NCI-H1105 treated with DMSO at 0.1 percent for 48 hours (cell line): ENCODE measurements at regions not wholly inside any gene's neighbourhood (a gene's known extent, or its start where the extent isn't known, plus 50 kb on each side); places are given as distances from the start of the nearest gene placed in this dataset.
"Not testable (repeated sequence)": the region's sequence is repeated elsewhere in the genome, so short reads cannot be mapped to it uniquely, and the experiment has no call there.

Experiments used
- DNase-seq: peaks from one replicate; lab custom pipeline; 2025; lab: John Stamatoyannopoulos, UW

DNA sequence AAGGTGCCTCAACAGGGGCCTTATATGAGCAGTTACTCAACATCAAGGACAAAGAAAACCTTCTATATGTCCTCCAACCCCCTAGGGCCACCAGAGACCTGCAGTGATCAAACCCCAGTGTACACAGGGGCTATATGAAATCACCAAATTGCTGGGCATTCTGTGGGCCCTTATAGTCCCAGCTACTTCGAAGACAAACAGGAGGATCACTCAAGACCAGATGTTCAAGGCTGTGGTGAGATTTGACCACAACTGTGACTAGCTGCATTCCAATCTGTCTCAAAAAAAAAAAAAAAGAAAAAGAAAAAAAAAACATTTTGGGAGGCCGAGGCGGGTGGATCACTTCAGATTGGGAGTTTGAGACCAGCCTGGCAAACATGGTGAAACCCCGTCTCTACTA is 51.0 kb upstream of the PRB2 start:
- no peak for DNase-seq

DNA sequence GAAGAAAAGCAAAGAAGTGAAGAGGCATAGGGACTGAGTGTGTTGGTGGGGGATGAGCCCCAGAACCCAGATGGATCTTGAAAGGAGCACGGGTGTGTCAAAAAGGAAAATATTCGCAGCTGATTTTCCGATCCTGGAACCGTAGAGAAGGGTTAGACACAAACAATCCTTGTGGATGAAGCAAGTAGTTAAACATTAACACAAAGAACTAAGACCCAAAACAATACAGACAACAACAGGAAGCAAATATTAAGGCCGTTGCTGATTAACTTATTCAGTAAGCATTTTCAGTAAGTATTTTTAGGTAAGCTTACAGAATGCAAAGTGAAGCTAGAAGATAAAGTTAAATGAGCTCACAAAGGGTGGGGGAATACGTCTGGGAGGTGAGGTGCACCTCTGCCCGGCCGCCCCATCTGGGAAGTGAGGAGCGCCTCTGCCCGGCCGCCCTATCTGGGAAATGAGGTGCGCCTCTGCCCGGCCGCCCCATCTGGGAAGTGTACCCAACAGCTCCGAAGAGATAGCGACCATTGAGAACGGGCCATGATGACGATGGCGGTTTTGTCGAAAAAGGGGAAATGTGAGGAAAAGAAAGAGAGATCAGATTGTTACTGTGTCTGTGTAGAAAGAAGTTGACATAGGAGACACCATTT is 62.8 kb upstream of the PRB2 start:
- no peak for DNase-seq

DNA sequence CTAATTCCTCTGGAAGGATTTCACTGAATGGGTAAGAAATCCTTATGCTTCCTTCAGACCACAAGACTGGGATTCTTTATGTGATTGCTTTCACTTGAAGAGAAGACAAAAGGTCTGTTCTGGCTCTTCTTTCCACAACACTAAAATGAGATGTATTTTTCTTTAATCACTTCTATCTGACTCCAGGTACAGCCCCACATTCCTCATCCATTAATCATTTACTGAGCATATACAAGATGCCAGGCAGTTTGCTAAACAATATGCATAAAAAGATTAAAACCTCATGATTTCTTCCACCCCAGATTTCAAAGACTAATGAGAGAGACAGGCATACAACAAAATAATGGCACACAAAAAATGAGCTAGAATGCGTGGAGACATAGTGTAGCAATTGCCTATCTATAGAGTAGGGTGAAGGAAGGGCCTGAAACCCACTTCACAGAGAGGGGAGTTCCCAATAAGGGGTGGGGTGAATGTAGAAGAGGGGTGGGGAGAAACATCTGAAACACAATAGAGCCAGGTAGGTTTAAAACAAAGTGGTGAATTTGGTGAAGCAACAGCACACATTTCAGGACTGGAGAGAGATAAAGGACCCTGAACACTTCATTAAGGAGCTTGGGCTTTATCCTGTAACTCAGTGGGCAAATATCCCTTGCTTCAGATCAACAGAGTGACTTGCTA is 65.1 kb upstream of the PRB2 start:
- no peak for DNase-seq

DNA sequence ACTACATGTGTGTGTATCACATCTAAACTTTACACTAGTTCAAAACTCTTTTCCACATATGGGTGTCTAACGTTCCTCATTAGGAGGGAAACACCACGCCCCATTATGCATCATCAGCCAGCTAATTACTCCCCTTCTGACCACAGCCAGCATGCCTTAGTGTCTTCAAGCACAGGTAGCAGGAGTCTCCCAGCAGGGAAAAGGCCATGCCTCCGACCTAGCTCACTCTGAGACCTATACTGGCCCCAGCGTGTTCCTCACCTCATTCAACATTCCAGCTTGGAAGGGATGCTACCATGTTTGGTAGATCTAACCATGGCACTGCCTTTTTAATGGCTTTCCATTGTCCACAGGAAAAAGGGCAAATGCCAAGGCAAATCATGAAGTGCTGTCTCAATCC is 66.1 kb upstream of the PRB2 start:
- no peak for DNase-seq

DNA sequence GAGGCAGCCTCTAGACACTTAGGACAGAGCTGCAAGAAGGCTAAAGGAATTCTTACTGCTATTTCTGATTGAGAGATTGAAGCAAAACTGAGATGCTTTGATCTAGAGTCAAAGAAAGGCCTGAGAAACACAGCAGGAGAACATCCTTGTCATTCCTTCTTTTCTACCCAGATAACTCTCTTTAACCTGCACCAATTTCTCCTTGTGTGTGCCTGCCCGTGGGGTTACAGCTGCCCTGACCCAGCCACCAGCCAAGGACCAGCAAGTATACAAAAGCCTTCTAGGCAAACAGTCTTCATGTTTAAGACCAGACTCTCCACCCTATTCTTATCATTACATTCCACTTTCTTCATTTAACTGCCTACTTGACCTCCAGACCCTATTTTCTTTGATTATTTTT is 81.7 kb upstream of the PRB2 start:
- DNase-seq = no peak

DNA sequence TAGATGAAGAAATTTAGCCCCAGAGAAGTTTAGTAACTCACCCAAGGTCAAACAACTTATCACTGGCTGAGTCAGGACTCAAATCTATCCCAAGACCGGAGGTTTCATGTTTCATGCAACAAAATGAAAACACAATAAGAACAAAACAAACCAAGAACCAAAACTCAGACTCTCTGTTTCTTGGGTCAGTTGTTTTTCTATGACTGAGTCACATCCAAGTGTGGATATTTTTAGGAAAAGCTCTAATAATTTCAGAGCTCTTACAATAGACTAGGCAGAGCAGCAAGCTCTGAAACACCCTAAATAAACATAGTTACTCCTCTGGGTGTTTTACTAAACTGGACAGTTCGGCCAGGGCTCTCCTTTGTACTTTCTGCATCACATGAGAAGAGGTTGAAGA is 87.6 kb upstream of the PRB2 start:
- DNase-seq = no peak

DNA sequence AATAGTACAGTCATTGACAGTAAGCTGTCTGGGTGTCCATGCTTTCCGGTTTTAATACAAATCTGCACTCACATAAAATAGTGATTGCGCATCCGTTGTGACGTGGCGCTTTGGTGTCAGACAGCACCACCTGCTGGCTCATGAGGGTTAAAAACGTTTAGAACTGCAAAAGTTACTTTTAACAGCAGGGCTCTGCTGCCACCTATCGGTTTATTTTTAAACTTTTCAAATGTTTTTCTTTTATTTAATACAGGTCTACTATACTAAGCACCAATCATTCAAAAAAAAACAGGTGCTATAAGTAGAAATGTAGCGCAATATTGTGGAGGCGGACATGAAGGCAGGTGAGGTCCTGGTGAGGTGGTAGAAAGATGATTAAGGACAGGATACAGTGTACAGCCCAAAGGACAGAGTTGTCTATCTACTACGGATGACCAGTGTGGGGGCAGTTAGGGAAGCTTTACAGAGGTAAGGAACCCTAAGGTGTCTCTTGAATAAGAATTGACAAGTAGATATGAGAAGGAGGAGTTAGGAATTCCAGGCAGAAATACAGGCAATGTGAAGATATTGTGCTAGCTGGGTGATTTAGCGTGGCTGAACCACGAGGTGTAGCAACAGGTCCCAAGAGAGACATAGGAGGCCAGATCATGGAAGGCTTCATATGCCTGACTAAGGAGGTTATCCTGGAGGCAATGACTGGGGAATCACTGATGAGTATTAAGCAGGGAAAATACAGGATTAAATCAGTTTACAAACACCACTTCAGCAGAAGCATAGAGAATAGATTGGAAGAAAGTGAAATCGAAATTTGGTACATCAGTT is 91.5 kb upstream of the PRB2 start:
- peak; percentile 86 for DNase-seq

DNA sequence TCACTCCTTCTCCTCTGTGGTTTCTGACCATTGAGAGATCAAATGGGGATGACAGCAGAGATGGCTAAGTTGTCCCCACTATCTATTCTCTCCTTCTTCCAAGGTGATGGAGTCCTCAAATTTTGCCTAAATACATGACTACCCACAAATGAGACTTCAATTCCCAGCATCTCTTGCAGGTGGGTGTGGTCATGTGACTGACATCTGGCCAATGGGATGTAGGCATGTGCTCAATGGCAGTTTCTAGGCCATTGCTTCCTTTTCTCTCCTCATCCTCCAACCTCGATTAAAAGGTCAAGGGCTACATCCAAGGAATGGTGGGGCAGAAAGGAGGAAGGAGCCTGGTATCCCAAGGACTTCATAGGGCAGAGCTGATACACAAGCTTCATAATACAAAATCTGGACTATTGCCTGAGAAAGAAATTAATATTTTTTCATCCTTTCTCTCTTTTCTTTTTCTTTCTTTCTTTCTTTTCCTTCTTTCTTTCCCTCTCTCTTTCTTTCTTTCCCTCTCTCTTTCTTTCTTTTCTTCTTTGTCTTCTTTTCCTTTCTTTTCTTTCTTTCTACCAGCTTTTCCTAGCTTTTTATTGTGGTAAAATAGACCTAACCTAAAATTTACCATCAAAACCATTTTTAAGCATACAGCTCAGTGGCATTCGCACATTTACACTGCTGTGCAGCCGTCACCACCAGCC is 100.9 kb upstream of the PRB2 start:
- DNase-seq = no peak

DNA sequence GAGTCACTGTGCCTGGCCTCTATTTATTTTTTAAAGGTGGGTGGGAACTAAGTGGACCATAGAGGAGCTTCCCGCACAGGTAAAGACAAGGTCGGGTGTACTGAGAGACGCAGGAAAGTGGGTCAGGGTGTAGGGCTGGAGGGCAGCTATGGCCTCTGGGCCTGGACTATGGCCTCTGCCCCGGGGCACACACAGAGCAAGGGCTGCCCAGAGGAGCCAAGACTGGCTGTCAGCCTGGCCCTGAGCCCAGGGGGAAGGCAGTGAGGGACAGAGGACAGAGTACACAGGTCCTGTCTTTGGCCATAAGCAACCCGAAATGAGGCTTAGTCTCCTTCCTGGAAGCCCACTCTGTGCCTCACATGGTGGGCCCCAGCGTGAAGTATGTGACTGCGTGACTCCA is 102.1 kb upstream of the PRB2 start:
- no peak for DNase-seq

DNA sequence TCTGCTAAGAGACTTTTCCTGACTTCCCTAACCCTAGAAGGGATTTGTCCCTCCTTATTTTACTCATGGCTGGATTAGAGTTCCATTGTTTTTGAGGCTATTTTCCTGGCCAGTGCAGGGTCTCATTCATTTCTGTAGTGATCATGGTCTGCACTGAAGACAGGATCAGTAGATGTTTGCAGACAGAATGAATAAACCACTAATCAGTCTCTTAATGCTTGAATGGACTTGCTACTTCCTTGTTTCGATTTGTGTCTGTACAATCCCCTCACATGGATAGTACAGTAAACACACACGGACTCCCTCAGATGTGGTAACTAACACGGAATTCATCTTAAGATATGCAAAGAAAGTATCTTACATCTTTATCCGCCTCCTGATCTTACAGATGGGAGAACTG is 102.6 kb upstream of the PRB2 start:
- DNase-seq = no peak

DNA sequence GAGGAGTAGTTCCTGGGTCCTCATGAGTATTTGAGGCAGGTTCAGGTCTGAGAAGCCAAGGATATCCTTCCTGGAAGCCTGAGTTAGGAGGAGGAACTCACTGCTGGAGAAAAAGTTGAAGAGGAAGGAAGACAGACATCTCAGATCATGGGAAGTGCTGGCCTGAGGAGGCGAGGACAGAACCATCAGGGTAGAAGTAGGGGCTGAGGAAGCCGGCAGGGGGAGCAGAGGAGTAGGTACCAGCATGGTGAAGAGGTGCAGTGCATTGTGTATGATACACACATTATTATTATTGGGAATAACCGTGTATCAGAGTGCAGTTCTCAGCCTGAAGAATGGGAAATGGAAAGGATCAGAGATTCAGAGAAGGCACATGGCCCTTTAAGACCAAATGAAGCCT is 103.2 kb upstream of the PRB2 start:
- not testable (repeated sequence) for DNase-seq

DNA sequence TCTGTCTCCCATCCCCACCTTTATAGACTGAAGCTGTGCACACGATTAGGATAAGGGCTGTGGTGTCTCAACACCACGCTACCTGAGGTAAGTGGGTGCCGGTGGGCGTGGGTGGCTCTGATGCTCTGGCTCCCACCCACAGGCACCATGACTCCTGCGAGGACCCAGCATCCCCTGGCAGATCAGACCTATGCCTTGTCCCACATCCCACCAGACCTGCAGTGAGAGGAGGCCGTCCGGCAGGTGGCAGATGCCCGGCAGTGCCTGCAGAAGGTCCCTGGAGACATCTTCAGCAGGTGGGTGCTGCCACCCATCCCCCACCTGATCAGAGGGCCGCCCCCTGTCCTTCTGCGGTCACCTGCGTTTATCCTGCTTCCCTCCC is 104.4 kb upstream of the PRB2 start:
- DNase-seq = peak; percentile 84

DNA sequence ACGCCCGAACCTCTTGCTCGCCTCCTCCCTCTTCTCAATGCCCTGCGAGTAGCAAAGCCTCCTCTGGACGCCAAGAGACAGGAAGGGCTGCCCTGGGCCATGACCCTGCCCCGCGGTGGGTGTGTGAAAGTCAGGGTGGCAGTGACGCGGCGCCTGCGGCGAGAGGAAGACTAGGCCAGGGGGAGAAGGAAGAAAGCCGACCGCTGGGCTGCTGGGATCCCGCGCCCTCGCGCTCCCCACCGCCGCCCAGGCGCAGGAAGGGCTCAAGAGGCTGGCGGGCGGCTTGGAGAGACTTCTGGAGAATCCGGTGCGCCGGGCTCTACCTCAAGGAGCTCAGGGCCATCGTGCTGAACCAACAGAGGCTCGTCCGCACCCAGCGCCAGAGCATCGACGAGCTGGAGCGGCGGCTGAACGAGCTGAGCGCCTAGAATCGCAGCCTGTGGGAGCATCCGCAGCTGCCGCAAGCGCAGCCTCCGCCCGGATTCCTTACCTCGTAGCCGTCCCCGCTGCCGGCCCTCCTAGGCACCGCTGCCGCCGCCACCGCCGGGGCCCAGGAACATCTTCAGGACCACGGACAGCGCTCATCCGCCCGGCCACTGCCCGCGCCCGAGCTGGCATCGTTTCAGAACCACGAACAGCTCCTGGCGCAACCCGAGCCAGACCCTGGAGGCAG is 105.0 kb upstream of the PRB2 start:
- DNase-seq = peak; percentile 78

DNA sequence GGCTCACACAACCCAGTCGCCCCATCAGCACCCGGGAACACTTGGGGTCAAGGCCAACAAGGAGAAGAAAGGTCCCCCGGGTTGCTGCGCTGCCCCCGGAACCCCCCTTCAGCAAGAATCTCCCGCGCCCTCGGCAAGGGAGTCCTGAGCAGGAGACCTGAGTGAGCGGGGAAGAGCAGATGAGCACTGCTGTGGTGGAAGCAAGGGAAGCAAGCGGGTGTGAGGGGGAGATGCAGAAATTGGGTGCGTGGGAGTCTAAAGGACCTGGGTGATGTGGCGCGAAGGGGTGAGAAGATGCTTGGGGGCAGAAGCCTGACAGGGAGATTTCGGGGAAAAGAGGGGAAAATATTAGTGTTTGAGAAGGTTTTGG is 105.5 kb upstream of the PRB2 start:
- peak; percentile 42 for DNase-seq

DNA sequence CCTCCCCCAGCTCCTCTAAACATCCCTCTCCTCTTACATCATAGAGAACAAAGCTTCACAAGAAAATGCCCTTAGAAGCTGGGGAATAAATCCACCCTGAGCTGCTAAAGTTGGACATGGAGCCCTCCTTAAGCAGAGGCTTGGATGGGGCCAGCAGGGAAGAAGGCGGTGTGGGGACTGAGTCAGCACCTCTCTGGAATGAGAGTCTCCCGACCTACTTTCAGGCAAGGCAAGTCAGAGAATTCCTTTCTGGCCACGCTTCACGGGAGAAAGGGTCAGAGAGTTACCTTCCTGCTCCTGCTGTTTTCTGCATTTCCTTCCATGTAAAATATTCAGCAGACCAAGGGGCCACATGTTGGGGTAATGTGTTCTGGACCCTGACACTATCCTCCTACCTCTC is 113.3 kb upstream of the PRB2 start:
- DNase-seq = no peak

DNA sequence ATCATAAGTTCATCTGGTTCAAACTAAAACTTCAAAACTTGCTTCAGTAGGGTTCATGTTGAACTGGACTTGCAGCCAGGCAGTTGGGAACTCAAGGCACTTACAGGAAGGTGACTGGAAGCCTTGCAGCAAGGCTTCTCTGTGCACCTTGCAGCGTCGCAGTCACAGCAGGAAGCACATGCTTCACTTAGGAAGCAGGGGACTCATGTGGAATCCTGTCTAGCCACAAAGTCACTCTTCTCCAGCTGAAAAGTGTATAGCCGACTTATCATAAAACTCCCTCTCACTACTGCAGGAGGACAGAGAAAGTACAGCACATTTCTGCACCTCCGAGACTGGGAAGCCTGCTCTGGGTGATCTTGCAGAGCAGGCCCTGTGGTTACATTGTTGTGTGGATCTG is 114.0 kb upstream of the PRB2 start:
- DNase-seq = no peak

DNA sequence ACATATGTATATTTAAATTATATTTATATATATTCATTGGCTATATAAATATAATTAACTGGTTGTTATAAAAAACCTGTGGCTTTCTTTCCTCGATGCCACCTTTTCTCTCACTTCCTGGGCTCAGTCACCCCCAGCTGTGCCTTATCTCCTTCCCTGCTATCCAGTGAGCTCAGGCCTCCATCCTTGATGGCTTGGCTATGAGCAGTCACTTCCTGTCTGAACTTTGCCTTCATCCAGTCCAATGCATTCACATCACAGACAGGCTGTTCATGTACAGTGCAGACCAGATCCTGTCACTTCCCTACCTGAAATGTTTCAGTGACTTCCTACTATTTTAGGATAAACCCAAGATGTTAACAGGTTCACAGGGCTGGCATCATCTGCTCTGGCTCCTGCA is 115.3 kb upstream of the PRB2 start:
- no peak for DNase-seq

DNA sequence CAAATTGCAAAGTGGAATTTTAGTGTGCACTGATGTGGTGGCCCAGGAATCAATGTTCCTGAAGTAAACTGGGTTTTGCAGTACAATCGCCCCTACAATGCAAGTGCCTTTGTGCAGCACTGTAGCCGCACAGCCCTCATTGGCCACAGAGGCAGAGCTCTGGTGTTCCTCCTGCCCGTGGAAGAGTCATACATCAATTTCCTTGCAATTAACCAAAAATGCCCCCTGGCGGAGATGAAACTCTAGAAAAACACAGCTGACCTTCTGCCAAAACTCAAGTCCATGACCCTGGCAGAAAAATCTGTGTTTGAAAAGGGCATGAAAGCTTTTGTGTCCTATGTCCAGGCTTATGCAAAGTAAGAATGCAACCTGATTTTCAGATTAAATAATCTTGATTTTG is 117.9 kb upstream of the PRB2 start:
- DNase-seq = no peak

DNA sequence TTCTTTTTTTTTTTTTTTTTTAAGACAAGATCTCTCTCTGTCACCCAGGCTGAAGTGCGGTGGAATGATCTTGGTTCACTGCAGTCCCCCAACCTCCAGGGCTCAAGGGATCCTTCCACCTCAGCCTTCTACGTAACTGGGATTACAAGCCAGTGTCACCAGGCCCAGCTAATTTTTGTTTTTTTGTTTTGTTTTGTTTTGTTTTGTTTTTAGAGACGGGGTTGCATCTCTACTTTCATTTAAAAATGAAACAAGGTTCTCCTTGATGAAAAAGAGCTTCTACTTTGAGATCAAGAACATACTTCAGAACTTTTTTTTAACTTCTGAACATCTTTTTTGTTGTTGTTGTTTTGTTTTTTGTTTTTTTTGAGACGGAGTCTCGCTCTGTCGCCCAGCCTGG is 121.7 kb upstream of the PRB2 start:
- no peak for DNase-seq

DNA sequence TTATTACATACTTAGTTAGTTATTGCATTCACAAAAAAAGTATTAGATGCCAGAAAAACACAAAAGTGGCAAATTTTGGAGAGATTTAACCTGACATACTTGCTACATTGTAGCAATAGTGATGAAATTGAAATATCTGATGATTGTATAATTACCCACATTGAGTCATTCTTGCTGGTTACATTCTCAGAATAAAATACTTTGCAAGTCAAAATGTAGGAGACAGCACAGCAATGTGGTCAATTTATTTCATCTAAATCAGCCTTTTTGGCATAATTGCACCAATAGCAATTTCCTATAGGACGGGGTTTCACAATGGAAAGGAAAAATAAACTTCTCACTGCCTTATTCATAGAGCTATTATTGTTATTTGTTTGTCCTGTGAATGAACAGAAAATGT is 125.0 kb upstream of the ETV6 start:
- no peak for DNase-seq

DNA sequence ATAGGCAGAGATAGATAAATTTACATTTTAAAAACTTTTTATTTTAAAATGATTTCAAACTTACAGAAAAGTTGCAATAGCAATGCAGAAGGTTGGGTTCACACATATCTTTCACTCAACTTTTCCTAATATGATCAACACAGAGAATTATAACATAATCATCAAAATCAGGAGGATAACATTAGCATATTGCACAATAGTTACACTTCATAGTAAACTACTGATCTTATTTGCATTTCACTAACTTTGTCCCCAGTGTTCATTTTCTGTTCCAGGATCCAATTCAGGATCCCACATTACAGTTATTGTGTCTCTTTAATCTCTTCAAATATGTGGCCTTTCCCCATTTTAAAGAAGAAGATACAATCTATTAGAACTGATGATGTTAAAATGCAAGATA is 115.4 kb upstream of the ETV6 start:
- DNase-seq = no peak

DNA sequence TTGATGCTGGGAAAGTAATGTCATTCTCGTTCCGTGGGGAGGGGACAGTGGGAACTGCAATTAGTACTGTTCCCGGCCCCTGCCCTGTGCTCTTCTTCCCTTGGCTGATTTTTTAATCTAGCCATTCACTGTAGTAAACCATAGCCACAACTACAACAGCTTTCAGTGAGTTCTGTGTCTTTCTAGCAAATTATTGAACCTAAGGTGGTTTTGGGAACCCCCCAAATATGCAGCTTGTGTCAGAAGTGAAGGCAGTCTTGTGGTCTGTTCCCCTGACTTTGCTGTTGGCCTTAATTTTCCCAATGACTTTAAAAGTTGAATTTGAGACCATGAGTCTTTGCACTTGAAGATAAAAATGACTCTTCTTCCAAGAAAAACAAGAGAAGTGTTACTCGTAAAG is 114.3 kb upstream of the ETV6 start:
- DNase-seq = no peak
